Lower lobe of right lung (tissue), 2 donors: ENCODE measurements at regions not wholly inside any gene's neighbourhood (a gene's known extent, or its start where the extent isn't known, plus 50 kb on each side); places are given as distances from the start of the nearest gene placed in this dataset.

Source experiments
- ATAC-seq, 2 donors: fragments of 200-7000 bp; cut with Tn5 transposase; one replicate each; pipeline ENCODE4 v1.9.1; 2020 to 2022; ENCODE audit warnings: mild to moderate bottlenecking in 2 of 2, moderate library complexity in 2 of 2
- DNase-seq: peaks from one replicate; pipeline ENCODE4 v3.0.0-alpha.2; 2020
- H3K27ac ChIP-seq: fragments of 200-600 bp; one replicate; pipeline ENCODE4 v1.8.0; 2022
- H3K27me3 ChIP-seq: fragments of 200-600 bp; one replicate; pipeline ENCODE4 v1.8.0; 2022; ENCODE audit warnings: low read depth
- H3K36me3 ChIP-seq: fragments of 200-600 bp; one replicate; pipeline ENCODE4 v1.8.0; 2022; ENCODE audit warnings: mild to moderate bottlenecking
- H3K4me1 ChIP-seq: fragments of 200-600 bp; one replicate; pipeline ENCODE4 v1.8.0; 2022
- H3K4me3 ChIP-seq: fragments of 200-600 bp; one replicate; pipeline ENCODE4 v1.8.0; 2022; ENCODE audit warnings: mild to moderate bottlenecking
- H3K9me3 ChIP-seq: fragments of 200-600 bp; one replicate; pipeline ENCODE4 v1.8.0; 2022
- CTCF ChIP-seq: fragments of 200-600 bp; IDR thresholded peaks from one replicate; pipeline ENCODE4 v1.8.0; 2022; ENCODE audit warnings: antibody characterized with exemption, mild to moderate bottlenecking
- intact Hi-C: fragments of 100-400 bp; cut with DNase I; formaldehyde crosslinking; loops from one replicate; pipeline ENCODE4 v1.11.0; 2022
- donor health status: DM: no; HTN: yes; CAD: no; lungs with severe emphysema.

GRCh38 chrX:36543499-36543898 is 464.7 kb upstream of the FAM47C start:
- intact Hi-C loops: no loop called here
- ATAC-seq: no peak
- TF ChIP-seq CTCF: no peak

GRCh38 chrX:36562986-36563385 is 445.2 kb upstream of the FAM47C start:
- intact Hi-C loops: no loop called here
- ATAC-seq: no peak
- H3K36me3 ChIP-seq: no peaks in the 10 kb centered on the region
- H3K27me3 ChIP-seq: no peaks in the 10 kb centered on the region
- TF ChIP-seq CTCF: no peak
- no peak overlapping the region for H3K4me3 ChIP-seq
- no peak overlapping the region for H3K27ac ChIP-seq
- no peaks in the 10 kb centered on the region for H3K9me3 ChIP-seq
- no peak for DNase-seq
- H3K4me1 ChIP-seq: no peaks in the 10 kb centered on the region

More at GRCh38 chrX:36543499-36543898, 464.7 kb upstream of the FAM47C start:
- DNase-seq: no peak
- Histone ChIP-seq H3K4me1 (no peaks in the 10 kb centered on the region), H3K36me3 (no peaks in the 10 kb centered on the region), H3K4me3 (no peak overlapping the region), H3K27ac (no peak overlapping the region), H3K27me3 (no peaks in the 10 kb centered on the region), H3K9me3 (no peaks in the 10 kb centered on the region)

GRCh38 chrX:36568946-36569345 is 439.2 kb upstream of the FAM47C start:
- TF ChIP-seq CTCF: no peak
- intact Hi-C loops: no loop called here
- no peak overlapping the region for H3K4me3 ChIP-seq
- no peaks in the 10 kb centered on the region for H3K36me3 ChIP-seq
- no peak for ATAC-seq
- no peaks in the 10 kb centered on the region for H3K9me3 ChIP-seq
- no peaks in the 10 kb centered on the region for H3K4me1 ChIP-seq
- no peak overlapping the region for H3K27ac ChIP-seq
- DNase-seq: no peak
- H3K27me3 ChIP-seq: no peaks in the 10 kb centered on the region

- no peaks in the 10 kb centered on the region for H3K9me3 ChIP-seq
- TF ChIP-seq CTCF: no peak
- ATAC-seq (no peak), DNase-seq (no peak)
- no peaks in the 10 kb centered on the region for H3K4me1 ChIP-seq
- H3K4me3 ChIP-seq: no peak overlapping the region
- no peak overlapping the region for H3K27ac ChIP-seq
- intact Hi-C loops: no loop called here
- no peaks in the 10 kb centered on the region for H3K36me3 ChIP-seq
- H3K27me3 ChIP-seq: no peaks in the 10 kb centered on the region
Observed at GRCh38 chrX:36573720-36574119, 434.4 kb upstream of the FAM47C start.

GRCh38 chrX:36575670-36576069 is 432.5 kb upstream of the FAM47C start:
- no peak for ATAC-seq
- Histone ChIP-seq H3K4me1 (no peaks in the 10 kb centered on the region), H3K9me3 (no peaks in the 10 kb centered on the region), H3K27ac (no peak overlapping the region), H3K27me3 (no peaks in the 10 kb centered on the region), H3K36me3 (no peaks in the 10 kb centered on the region), H3K4me3 (no peak overlapping the region)
- intact Hi-C loops: no loop called here
- TF ChIP-seq CTCF: no peak
- no peak for DNase-seq

GRCh38 chrX:36577006-36577405 is 431.2 kb upstream of the FAM47C start:
- Histone ChIP-seq H3K27me3 (no peaks in the 10 kb centered on the region), H3K4me1 (no peaks in the 10 kb centered on the region), H3K36me3 (no peaks in the 10 kb centered on the region), H3K9me3 (no peaks in the 10 kb centered on the region), H3K4me3 (no peak overlapping the region), H3K27ac (no peak overlapping the region)
- DNase-seq: no peak
- TF ChIP-seq CTCF: no peak
- ATAC-seq: no peak
- intact Hi-C loops: no loop called here
